ENCODE measurements at regions not wholly inside any gene's neighbourhood (a gene's known extent, or its start where the extent isn't known, plus 50 kb on each side); places are given as distances from the start of the nearest gene placed in this dataset.

DNA sequence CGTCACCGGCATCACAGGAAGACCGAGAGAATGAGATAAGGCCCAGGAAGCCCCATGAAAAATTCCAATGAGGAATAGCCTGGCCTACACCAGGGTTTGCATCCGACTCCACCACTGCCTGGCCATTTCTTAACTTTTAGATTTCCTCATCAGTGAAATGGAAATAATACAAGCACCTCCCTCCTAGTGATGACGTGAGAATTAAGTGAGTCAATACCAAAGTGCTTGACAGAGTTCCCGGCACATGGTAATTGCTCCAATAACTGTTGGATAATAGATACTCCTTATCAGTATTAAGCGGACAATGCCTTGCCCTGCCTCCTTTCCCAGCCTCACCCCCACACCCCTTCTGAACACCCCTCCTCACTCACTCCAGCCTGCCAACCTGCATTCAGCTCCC is 105.4 kb downstream of the TLE3 start:
- no peaks in the 10 kb centered on the region for H3K9me3 ChIP-seq
- no peak overlapping the region for H3K27ac ChIP-seq
- no peaks in the 10 kb centered on the region for H3K27me3 ChIP-seq
- no peak overlapping the region for H3K4me3 ChIP-seq
- H3K4me1 ChIP-seq, result no peaks in the 10 kb centered on the region
- TF ChIP-seq POLR2A (IDR thresholded peaks at IDR 0.05), result no peak
- TF ChIP-seq POLR2AphosphoS5 (IDR thresholded peaks at IDR 0.05), result no peak
- TF ChIP-seq, protein P1, sequence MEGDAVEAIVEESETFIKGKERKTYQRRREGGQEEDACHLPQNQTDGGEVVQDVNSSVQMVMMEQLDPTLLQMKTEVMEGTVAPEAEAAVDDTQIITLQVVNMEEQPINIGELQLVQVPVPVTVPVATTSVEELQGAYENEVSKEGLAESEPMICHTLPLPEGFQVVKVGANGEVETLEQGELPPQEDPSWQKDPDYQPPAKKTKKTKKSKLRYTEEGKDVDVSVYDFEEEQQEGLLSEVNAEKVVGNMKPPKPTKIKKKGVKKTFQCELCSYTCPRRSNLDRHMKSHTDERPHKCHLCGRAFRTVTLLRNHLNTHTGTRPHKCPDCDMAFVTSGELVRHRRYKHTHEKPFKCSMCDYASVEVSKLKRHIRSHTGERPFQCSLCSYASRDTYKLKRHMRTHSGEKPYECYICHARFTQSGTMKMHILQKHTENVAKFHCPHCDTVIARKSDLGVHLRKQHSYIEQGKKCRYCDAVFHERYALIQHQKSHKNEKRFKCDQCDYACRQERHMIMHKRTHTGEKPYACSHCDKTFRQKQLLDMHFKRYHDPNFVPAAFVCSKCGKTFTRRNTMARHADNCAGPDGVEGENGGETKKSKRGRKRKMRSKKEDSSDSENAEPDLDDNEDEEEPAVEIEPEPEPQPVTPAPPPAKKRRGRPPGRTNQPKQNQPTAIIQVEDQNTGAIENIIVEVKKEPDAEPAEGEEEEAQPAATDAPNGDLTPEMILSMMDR (IDR thresholded peaks at IDR 0.05), result no peak
- intact Hi-C loops (cut with DNase I; ENCODE audit: low total_unique reads), result no loop called here
- DNase-seq (ENCODE audit: low spot score in 2 of 2), result no peak
- H3K36me3 ChIP-seq, result no peaks in the 10 kb centered on the region

DNA sequence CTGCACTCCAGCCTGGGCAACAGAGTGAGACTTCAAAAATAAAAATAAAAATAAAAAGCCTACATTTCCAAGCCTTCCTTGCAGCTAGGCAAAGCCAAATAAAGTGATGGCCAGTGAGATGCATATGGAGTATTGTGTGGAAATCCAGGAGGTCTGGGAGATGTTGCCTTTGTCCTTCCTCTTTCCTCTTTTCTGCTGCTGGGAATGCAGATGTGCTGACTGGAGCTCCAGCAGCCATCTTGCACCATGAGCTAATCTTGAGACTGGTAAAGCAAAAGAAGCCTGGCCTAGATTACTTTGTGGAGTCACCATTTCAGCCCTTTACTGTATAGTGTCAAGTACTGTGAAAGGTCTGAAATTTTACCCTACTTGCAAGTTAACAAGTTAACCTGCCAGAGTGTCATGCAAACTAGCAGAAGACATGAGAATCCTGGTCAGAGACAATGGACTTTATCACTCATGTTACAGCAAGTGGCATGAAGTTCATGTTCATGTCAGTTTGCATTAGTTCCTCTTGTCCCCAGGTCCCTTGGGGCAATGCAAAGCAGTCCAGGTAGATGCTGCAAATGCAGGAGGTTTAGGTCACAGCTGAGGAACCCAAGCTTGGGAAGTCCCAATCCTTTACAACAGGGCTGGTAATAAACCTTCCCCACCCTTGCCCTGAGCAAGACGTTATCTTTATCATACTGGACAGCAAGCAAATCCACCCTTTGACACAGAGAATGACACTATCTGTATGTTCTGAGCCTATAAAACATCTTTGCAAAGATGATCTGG is 103.1 kb downstream of the TLE3 start:
- intact Hi-C loops (cut with DNase I; ENCODE audit: low total_unique reads), result no loop called here

DNA sequence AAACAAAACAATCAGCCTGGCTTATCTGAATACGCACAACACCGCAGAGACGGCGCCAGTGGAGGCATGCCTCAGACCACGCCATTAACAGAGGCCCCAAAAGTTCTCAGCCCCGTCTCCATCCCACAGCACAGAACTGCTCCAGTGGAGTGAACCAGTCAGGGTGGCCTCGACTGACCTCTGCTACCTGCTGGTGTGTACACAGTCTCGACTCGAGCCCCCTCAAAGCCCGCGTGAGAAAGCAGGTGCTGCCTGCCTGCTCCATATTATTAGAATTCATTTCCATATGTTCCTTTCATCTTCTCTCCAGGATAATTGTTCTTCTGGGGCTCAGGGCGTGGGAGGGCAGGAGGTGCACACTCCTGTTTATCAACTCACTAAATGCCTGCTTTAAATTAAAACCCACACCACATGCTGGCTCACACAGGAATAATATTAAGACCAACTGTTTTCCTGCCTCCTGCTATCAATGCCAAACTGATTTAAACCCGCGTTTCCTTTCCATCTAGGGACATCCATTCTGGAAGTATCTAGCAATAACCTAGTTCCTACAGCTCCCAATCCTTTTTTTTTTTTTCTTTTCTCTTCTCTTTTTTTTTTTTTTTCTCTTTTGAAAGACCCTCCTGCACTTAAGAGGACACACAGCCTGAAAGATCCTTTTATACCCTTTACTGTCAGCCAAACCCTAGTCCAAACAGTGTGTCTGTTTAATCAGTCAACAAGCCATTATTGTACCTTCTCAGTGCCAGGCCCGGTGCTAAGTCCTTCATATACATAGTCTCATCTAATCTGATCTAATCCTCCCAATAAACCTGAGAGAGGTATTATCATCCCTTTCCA is 101.2 kb downstream of the TLE3 start:
- intact Hi-C loops (cut with DNase I; ENCODE audit: low total_unique reads), result no loop called here
- H3K36me3 ChIP-seq, result no peaks in the 10 kb centered on the region
- peak overlapping the region; percentile 61 to 68 for H3K27ac ChIP-seq
- DNase-seq (ENCODE audit: low spot score in 2 of 2), result no peak
- TF ChIP-seq, protein P1 (IDR thresholded peaks at IDR 0.05), result no peak
- TF ChIP-seq POLR2AphosphoS5 (IDR thresholded peaks at IDR 0.05), result no peak
- TF ChIP-seq POLR2A (IDR thresholded peaks at IDR 0.05), result no peak
- no peaks in the 10 kb centered on the region for H3K27me3 ChIP-seq
- H3K9me3 ChIP-seq, result no peaks in the 10 kb centered on the region
- no peaks in the 10 kb centered on the region for H3K4me1 ChIP-seq
- H3K4me3 ChIP-seq, result no peak overlapping the region

More for the DNA sequence above, 103.1 kb downstream of the TLE3 start:
- Histone ChIP-seq H3K27me3 (no peaks in the 10 kb centered on the region), H3K27ac (no peak overlapping the region), H3K9me3 (no peaks in the 10 kb centered on the region), H3K4me3 (no peak overlapping the region), H3K36me3 (no peaks in the 10 kb centered on the region), H3K4me1 (no peaks in the 10 kb centered on the region)
- DNase-seq (ENCODE audit: low spot score in 2 of 2), result no peak
- TF ChIP-seq, protein P1 (IDR thresholded peaks at IDR 0.05), result no peak
- TF ChIP-seq POLR2AphosphoS5 (IDR thresholded peaks at IDR 0.05) (no peak), POLR2A (IDR thresholded peaks at IDR 0.05) (no peak)

DNA sequence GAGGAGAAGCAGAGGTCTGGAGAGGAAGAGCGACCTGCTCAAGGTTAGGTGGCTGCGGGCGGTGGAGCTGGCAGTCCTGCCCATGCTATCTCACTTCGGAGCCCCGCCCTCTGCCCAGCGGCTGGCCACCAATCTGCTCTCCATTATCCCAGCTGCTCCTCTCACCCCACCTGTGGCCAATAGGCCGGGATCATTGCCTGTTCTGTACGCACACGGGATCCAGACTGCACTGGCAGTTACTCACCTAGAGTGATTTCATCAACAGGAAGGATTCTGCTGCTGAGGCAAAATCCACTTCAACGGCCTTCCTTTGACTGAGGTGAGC is 100.6 kb downstream of the TLE3 start:
- H3K36me3 ChIP-seq, result no peaks in the 10 kb centered on the region
- H3K27ac ChIP-seq, result peak overlapping the region; percentile 61 to 68
- intact Hi-C loops (cut with DNase I; ENCODE audit: low total_unique reads), result no loop called here

More for the DNA sequence above, 100.6 kb downstream of the TLE3 start:
- peak; percentile 26 to 57 for DNase-seq (ENCODE audit: low spot score in 2 of 2)
- H3K4me1 ChIP-seq, result no peaks in the 10 kb centered on the region
- no peak overlapping the region for H3K4me3 ChIP-seq
- H3K27me3 ChIP-seq, result no peaks in the 10 kb centered on the region
- TF ChIP-seq, protein P1 (IDR thresholded peaks at IDR 0.05), result no peak
- TF ChIP-seq POLR2A (IDR thresholded peaks at IDR 0.05) (no peak), POLR2AphosphoS5 (IDR thresholded peaks at IDR 0.05) (no peak)
- peaks cover 0 to 2% of the 10 kb centered on the region in 2 donors for H3K9me3 ChIP-seq
